Breast epithelium (tissue), 4 donors: ENCODE measurements at regions not wholly inside any gene's neighbourhood (a gene's known extent, or its start where the extent isn't known, plus 50 kb on each side); places are given as distances from the start of the nearest gene placed in this dataset.

Source experiments
- DNase-seq, 2 donors: peaks; one replicate each; pipeline ENCODE4 v3.0.0-alpha.2; 2019; ENCODE audit warnings: low spot score in 2 of 2
- H3K27ac ChIP-seq, 2 donors: fragments of 200-600 bp; sonication (generic) in 1 of 2; one replicate each; pipeline ENCODE4 v1.5.1; 2016 to 2019; ENCODE audit warnings: mild to moderate bottlenecking in 1 of 2
- H3K27me3 ChIP-seq, 2 donors: fragments of 200-600 bp; sonication (generic) in 1 of 2; one replicate each; pipeline versions ENCODE4 v1.5.1 to v1.6.0; 2017 to 2019; ENCODE audit warnings: control low read depth in 1 of 2, mild to moderate bottlenecking in 1 of 2
- H3K36me3 ChIP-seq: fragments of 200-600 bp; one replicate; pipeline ENCODE4 v1.5.1; 2019
- H3K4me1 ChIP-seq, 2 donors: fragments of 200-600 bp; sonication (generic); one replicate each; pipeline ENCODE4 v1.5.1; 2016 to 2019; ENCODE audit warnings: control low read depth in 1 of 2
- H3K4me3 ChIP-seq, 3 donors: fragments of 200-600 bp; sonication (generic); 1 replicate in 2 of 3; 2 replicates in 1 of 3; pipeline ENCODE4 v1.5.1; 2016 to 2019; ENCODE audit warnings: mild to moderate bottlenecking in 3 of 3, moderate library complexity in 2 of 3
- H3K9me3 ChIP-seq, 2 donors: fragments of 200-600 bp; sonication (generic) in 1 of 2; one replicate each; pipeline ENCODE4 v1.5.1; 2016 to 2019; ENCODE audit warnings: control low read depth in 1 of 2
- POLR2A ChIP-seq: fragments of 450-650 bp; IDR thresholded peaks from one replicate; pipeline ENCODE4 v1.6.1; 2016; ENCODE audit warnings: antibody characterized with exemption, mild to moderate bottlenecking, moderate library complexity
- POLR2AphosphoS5 ChIP-seq, 3 donors: sonication (generic); formaldehyde crosslinking; IDR thresholded peaks; one replicate each; pipeline ENCODE4 v1.6.1; 2017; ENCODE audit warnings: antibody characterized with exemption in 3 of 3
- intact Hi-C: fragments of 100-400 bp; cut with DNase I; formaldehyde crosslinking; loops from one replicate; pipeline ENCODE4 v1.15.1; 2023; ENCODE audit warnings: low total_unique reads
- TF ChIP-seq, protein P1 (sequence below), 3 donors: fragments of 450-650 bp; IDR thresholded peaks; one replicate each; pipeline ENCODE4 v1.5.1; 2016 to 2017; ENCODE audit warnings: antibody characterized with exemption in 3 of 3, mild to moderate bottlenecking in 3 of 3, moderate library complexity in 3 of 3

DNA sequence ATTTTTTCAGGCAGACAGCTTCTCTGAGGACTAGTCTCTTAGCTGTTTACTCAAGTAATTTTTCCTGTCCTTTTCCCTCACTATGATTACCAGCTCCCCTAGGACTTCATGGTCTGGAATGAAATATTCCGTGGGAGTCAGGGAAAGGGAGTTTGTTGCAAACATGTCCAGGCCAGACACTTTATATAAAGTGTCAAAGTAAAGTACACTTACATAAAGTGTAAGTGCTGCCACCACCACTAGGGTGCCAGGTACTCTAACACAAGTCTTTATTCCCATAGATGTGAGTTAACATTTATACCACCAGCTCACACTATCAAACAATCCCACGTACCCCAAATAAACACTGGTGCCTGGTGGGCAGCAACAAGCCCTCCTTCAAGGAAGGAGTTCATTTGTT, 179.8 kb downstream of the SNRPN start:
- TF ChIP-seq POLR2AphosphoS5 (IDR thresholded peaks at IDR 0.05) (no peak), POLR2A (no peak)
- TF ChIP-seq, protein P1, sequence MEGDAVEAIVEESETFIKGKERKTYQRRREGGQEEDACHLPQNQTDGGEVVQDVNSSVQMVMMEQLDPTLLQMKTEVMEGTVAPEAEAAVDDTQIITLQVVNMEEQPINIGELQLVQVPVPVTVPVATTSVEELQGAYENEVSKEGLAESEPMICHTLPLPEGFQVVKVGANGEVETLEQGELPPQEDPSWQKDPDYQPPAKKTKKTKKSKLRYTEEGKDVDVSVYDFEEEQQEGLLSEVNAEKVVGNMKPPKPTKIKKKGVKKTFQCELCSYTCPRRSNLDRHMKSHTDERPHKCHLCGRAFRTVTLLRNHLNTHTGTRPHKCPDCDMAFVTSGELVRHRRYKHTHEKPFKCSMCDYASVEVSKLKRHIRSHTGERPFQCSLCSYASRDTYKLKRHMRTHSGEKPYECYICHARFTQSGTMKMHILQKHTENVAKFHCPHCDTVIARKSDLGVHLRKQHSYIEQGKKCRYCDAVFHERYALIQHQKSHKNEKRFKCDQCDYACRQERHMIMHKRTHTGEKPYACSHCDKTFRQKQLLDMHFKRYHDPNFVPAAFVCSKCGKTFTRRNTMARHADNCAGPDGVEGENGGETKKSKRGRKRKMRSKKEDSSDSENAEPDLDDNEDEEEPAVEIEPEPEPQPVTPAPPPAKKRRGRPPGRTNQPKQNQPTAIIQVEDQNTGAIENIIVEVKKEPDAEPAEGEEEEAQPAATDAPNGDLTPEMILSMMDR (IDR thresholded peaks at IDR 0.05): no peak
- Histone ChIP-seq H3K27ac (no peak overlapping the region), H3K4me3 (no peak overlapping the region), H3K4me1 (no peaks in the 10 kb centered on the region), H3K9me3 (peaks cover 0 to 45% of the 10 kb centered on the region in 2 donors), H3K27me3 (no peaks in the 10 kb centered on the region), H3K36me3 (no peaks in the 10 kb centered on the region)
- DNase-seq: no peak
- intact Hi-C loops: no loop called here

- no peak for DNase-seq
- intact Hi-C loops: no loop called here
- no peak overlapping the region for H3K4me3 ChIP-seq
- no peaks in the 10 kb centered on the region for H3K36me3 ChIP-seq
- no peak for TF ChIP-seq POLR2AphosphoS5 (IDR thresholded peaks at IDR 0.05)
- TF ChIP-seq, protein P1 (IDR thresholded peaks at IDR 0.05): peak in 1 of 3 donors; percentile 24
- no peak for TF ChIP-seq POLR2A
- H3K27ac ChIP-seq: no peak overlapping the region
- H3K27me3 ChIP-seq: no peaks in the 10 kb centered on the region
- no peaks in the 10 kb centered on the region for H3K4me1 ChIP-seq
- peaks cover 0 to 39% of the 10 kb centered on the region in 2 donors for H3K9me3 ChIP-seq
These were observed 181.3 kb downstream of the SNRPN start for GRCh38 chr15:25136119-25136518.

DNA sequence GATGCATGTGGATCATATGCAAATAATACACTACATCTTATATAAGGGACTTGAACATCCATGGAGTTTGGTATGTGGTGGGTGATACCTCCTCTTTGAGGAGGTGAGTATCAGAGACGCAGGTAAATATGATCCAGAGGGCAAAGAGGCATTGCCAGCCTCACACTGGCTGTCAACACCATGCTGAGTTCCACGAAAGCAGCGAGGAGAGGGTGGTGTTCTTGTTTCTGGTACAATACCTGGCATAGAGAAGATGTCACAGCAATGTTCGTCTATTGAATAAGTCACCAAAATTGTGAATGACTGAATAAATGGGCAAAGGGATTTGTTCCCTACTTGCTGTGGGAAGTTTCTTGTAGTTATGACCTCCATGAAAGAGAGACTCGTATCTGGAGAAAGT, 182.2 kb downstream of the SNRPN start:
- no peak overlapping the region for H3K27ac ChIP-seq
- intact Hi-C loops: no loop called here
- DNase-seq: no peak
- H3K9me3 ChIP-seq: peaks cover 0 to 39% of the 10 kb centered on the region in 2 donors
- TF ChIP-seq POLR2AphosphoS5 (IDR thresholded peaks at IDR 0.05) (no peak), POLR2A (no peak)
- TF ChIP-seq, protein P1 (IDR thresholded peaks at IDR 0.05): no peak
- no peaks in the 10 kb centered on the region for H3K27me3 ChIP-seq
- H3K36me3 ChIP-seq: no peaks in the 10 kb centered on the region
- H3K4me1 ChIP-seq: no peaks in the 10 kb centered on the region
- no peak overlapping the region for H3K4me3 ChIP-seq

DNA sequence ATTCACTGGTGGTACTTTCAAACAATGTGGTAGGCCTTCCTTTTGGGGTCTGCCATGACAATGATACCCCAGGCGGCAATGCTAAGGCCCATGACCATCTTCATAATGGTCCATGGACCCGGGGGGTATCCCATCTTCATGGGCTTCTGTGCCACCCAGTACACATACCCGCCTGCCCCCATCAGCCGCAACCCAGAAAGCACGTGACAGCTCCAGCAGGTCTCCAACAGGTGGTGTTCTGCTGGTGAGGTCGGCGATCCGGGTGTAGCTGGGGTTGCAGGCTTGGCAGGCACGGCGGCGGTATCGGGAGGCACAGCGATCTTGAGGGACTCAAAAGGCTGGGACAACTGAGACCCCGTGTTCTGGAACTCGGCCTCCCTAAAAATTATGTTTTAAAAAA, 214.5 kb downstream of the SNRPN start:
- H3K36me3 ChIP-seq: no peaks in the 10 kb centered on the region
- TF ChIP-seq POLR2A (no peak), POLR2AphosphoS5 (IDR thresholded peaks at IDR 0.05) (no peak)
- TF ChIP-seq, protein P1 (IDR thresholded peaks at IDR 0.05): no peak
- H3K4me1 ChIP-seq: no peaks in the 10 kb centered on the region
- no peak overlapping the region for H3K4me3 ChIP-seq
- intact Hi-C loops: no loop called here
- H3K27ac ChIP-seq: no peak overlapping the region
- DNase-seq: peak; percentile 13 to 37
- H3K9me3 ChIP-seq: peaks cover 45 to 50% of the 10 kb centered on the region in 2 donors
- H3K27me3 ChIP-seq: no peaks in the 10 kb centered on the region

GRCh38 chr15:25170113-25170731, 215.4 kb downstream of the SNRPN start:
- Histone ChIP-seq H3K36me3 (no peaks in the 10 kb centered on the region), H3K27ac (no peak overlapping the region), H3K9me3 (peaks cover 54 to 59% of the 10 kb centered on the region in 2 donors), H3K4me3 (no peak overlapping the region), H3K27me3 (no peaks in the 10 kb centered on the region), H3K4me1 (no peaks in the 10 kb centered on the region)
- intact Hi-C loops: no loop called here
- peak; percentile 8 to 44 for DNase-seq
- TF ChIP-seq, protein P1 (IDR thresholded peaks at IDR 0.05): no peak
- no peak for TF ChIP-seq POLR2A
- TF ChIP-seq POLR2AphosphoS5 (IDR thresholded peaks at IDR 0.05): no peak
